K562 (cell line): ENCODE measurements at regions not wholly inside any gene's neighbourhood (a gene's known extent, or its start where the extent isn't known, plus 50 kb on each side); places are given as distances from the start of the nearest gene placed in this dataset.

Source experiments
- ATAC-seq: fragments of 200-7000 bp; cut with Tn5 transposase; 3 replicates; pipeline ENCODE4 v1.9.1; 2020; ENCODE audit warnings: moderate library complexity
- BruUV-seq: library from RNA; stranded (reverse); fragments of 400-500 nt; replicated peaks from 2 replicates; lab custom pipeline; 2021; lab: Mats Ljungman, UMichigan
- CTCF ChIA-PET: fragments of 300-600 bp; formaldehyde crosslinking; extraction: SDS; loops from one replicate; lab custom pipeline; 2021; ENCODE audit warnings: low intra/inter-chr PET ratio; lab: Yijun Ruan, JAX
- POLR2A ChIA-PET: fragments of 300-600, 350-650 bp; sonication (Branson Sonifier 250); formaldehyde crosslinking; extraction: SDS; loops from one replicate; lab custom pipeline; 2021; ENCODE audit warnings: antibody characterized with exemption, inconsistent platforms; lab: Yijun Ruan, JAX
- DNase-seq, 4 experiments: peaks; one replicate each; pipeline versions ENCODE4 v3.0.0 to v3.0.0-alpha.2; 2011 to 2018; ENCODE audit warnings: low spot score in 3 of 4, mixed read lengths in 3 of 4; ENCODE audit errors: extremely low read depth in 1 of 4
- FAIRE-seq: peaks from 2 replicates; lab custom pipeline; 2011; peaks lifted over from hg19 to GRCh38; lab: Jason Lieb, UNC
- H2AFZ ChIP-seq: 2 replicates; pipeline ENCODE4 v1.6.0; 2011; ENCODE audit warnings: low read depth, low read length, control low read depth, inconsistent platforms
- H3K27ac ChIP-seq: fragments of 200-600 bp; 3 replicates; pipeline ENCODE4 v1.8.0; 2011; ENCODE audit warnings: low read depth, mild to moderate bottlenecking, control low read depth, inconsistent platforms, low read length, moderate library complexity, mixed read lengths; ENCODE audit errors: extremely low read depth
- H3K27me3 ChIP-seq, 2 experiments: fragments of 300-600 bp in 1 of 2; 2 replicates in 1 of 2; 3 replicates in 1 of 2; pipeline versions ENCODE4 v1.6.0 to v1.8.0; 2011; ENCODE audit warnings: inconsistent platforms in 2 of 2, low read length in 2 of 2, mild to moderate bottlenecking in 1 of 2, mixed read lengths in 1 of 2, moderate library complexity in 1 of 2; ENCODE audit not compliant: control insufficient read depth in 2 of 2, insufficient read depth in 2 of 2
- H3K36me3 ChIP-seq: fragments of 300-600 bp; 3 replicates; pipeline ENCODE4 v1.8.0; 2011; ENCODE audit warnings: mild to moderate bottlenecking, low read length, inconsistent platforms; ENCODE audit not compliant: control insufficient read depth, insufficient read depth
- H3K4me1 ChIP-seq, 2 experiments: fragments of 200-600 bp in 1 of 2; replicated peaks in 1 of 2; 2 replicates in 1 of 2; 3 replicates in 1 of 2; pipeline versions ENCODE4 v1.5.1 to v1.8.0; 2011; ENCODE audit warnings: inconsistent platforms in 2 of 2, low read length in 2 of 2, mild to moderate bottlenecking in 1 of 2, mixed read lengths in 1 of 2, moderate library complexity in 1 of 2; ENCODE audit not compliant: control insufficient read depth in 2 of 2, insufficient read depth in 2 of 2
- H3K4me2 ChIP-seq: 2 replicates; pipeline ENCODE4 v1.6.1; 2011; ENCODE audit warnings: low read length, control low read depth, inconsistent platforms, mixed read lengths; ENCODE audit not compliant: insufficient read depth
- H3K4me3 ChIP-seq: fragments of 200-600 bp; sonication (generic), shearing (Covaris generic); 2 replicates; pipeline ENCODE4 v1.5.1; 2016; ENCODE audit warnings: control low read depth, inconsistent platforms
- H3K79me2 ChIP-seq: fragments of 200-600 bp; 3 replicates; pipeline ENCODE4 v1.8.0; 2011; ENCODE audit warnings: low read length, inconsistent platforms; ENCODE audit not compliant: control insufficient read depth, insufficient read depth
- H3K9ac ChIP-seq, 2 experiments: 2 replicates each; pipeline versions ENCODE4 v1.6.0 to v1.6.1; 2011; ENCODE audit warnings: low read depth in 2 of 2, low read length in 2 of 2, control low read depth in 1 of 2, inconsistent platforms in 1 of 2, mild to moderate bottlenecking in 1 of 2, mixed read lengths in 1 of 2; ENCODE audit not compliant: insufficient read depth in 1 of 2
- H3K9me1 ChIP-seq: one replicate; pipeline ENCODE4 v1.6.0; 2011; ENCODE audit warnings: inconsistent platforms, mild to moderate bottlenecking, low read length, moderate library complexity; ENCODE audit not compliant: control insufficient read depth, insufficient read depth
- H3K9me3 ChIP-seq: replicated peaks from 2 replicates; pipeline ENCODE4 v1.5.1; 2011; ENCODE audit warnings: low read depth, low read length, inconsistent platforms; ENCODE audit not compliant: control insufficient read depth, insufficient read depth
- H4K20me1 ChIP-seq: replicated peaks from 2 replicates; pipeline ENCODE4 v1.6.1; 2011; ENCODE audit warnings: low read length, inconsistent platforms, mixed read lengths; ENCODE audit not compliant: control insufficient read depth, insufficient read depth
- ADNP ChIP-seq: fragments of 200-800 bp; sonication (Bioruptor generic); IDR thresholded peaks from 2 replicates; pipeline ENCODE4 v1.6.1; 2016; ENCODE audit warnings: missing genetic modification characterization, missing compliant biosample characterization
- ARID1B ChIP-seq: fragments of 450-650 bp; IDR thresholded peaks from 2 replicates; pipeline ENCODE4 v1.6.1; 2016; ENCODE audit warnings: antibody characterized with exemption, mild to moderate bottlenecking, inconsistent platforms
- CREB3L1 ChIP-seq: fragments of 450-650 bp; IDR thresholded peaks from 2 replicates; pipeline ENCODE4 v1.6.1; 2014; ENCODE audit warnings: low read depth, mild to moderate bottlenecking, moderate library complexity, borderline replicate concordance
- CSDE1 ChIP-seq, 2 experiments: fragments of 450-650 bp; IDR thresholded peaks; 2 replicates each; pipeline ENCODE4 v1.6.1; 2016; ENCODE audit warnings: mild to moderate bottlenecking in 1 of 2
- E2F4 ChIP-seq: sonication (generic); formaldehyde crosslinking; IDR thresholded peaks from 2 replicates; pipeline ENCODE4 v1.8.0; 2022; ENCODE audit warnings: mild to moderate bottlenecking, low read depth, missing genetic modification reagents
- GATA2 ChIP-seq: sonication (generic); formaldehyde crosslinking; IDR thresholded peaks from 2 replicates; pipeline ENCODE4 v1.4.0; 2020; ENCODE audit warnings: mild to moderate bottlenecking, missing genetic modification reagents
- HCFC1 ChIP-seq: IDR thresholded peaks from 2 replicates; pipeline ENCODE4 v1.6.1; 2012; ENCODE audit warnings: low read depth, low read length, improper control_type of control experiment
- NFIX ChIP-seq: fragments of 250-450 bp; sonication (Bioruptor Pico); IDR thresholded peaks from 2 replicates; pipeline ENCODE4 v1.4.0; 2020; ENCODE audit warnings: low read depth, mild to moderate bottlenecking, moderate library complexity
- PHF21A ChIP-seq: fragments of 450-650 bp; IDR thresholded peaks from 2 replicates; pipeline ENCODE4 v1.6.1; 2017; ENCODE audit warnings: low read depth, borderline replicate concordance
- SMARCC2 ChIP-seq: fragments of 450-650 bp; IDR thresholded peaks from 2 replicates; pipeline ENCODE4 v1.6.1; 2017; ENCODE audit warnings: antibody characterized with exemption, moderate library complexity, mild to moderate bottlenecking, low read depth
- SNRNP70 ChIP-seq: fragments of 200-400 bp; formaldehyde crosslinking; optimal IDR thresholded peaks from 2 replicates; pipeline ENCODE3; 2017; ENCODE audit warnings: low read depth, low read length
- STAT5B ChIP-seq: fragments of 250-450 bp; sonication (Bioruptor Pico); IDR thresholded peaks from 2 replicates; pipeline ENCODE4 v1.8.0; 2021; ENCODE audit warnings: mild to moderate bottlenecking, inconsistent platforms
- TEAD2 ChIP-seq: fragments of 450-650 bp; IDR thresholded peaks from 2 replicates; pipeline ENCODE4 v1.6.1; 2016; ENCODE audit warnings: missing genetic modification characterization, control low read depth, missing compliant biosample characterization
- TRIM24 ChIP-seq, 2 experiments: fragments of 450-650 bp; IDR thresholded peaks; 2 replicates each; pipeline ENCODE4 v1.6.1; 2016
- ZBTB33 ChIP-seq: sonication (generic); formaldehyde crosslinking; IDR thresholded peaks from 2 replicates; pipeline ENCODE4 v1.8.1; 2023; ENCODE audit warnings: mild to moderate bottlenecking, missing genetic modification reagents
- ZFP30 ChIP-seq: fragments of 250-450 bp; sonication (Bioruptor Pico); IDR thresholded peaks from 2 replicates; pipeline ENCODE4 v1.8.0; 2022; ENCODE audit warnings: moderate library complexity, mild to moderate bottlenecking, inconsistent platforms, borderline replicate concordance
- ZNF408 ChIP-seq: fragments of 250-450 bp; sonication (Bioruptor Pico); IDR thresholded peaks from 2 replicates; pipeline ENCODE4 v1.4.0; 2020; ENCODE audit warnings: low read depth, mild to moderate bottlenecking, moderate library complexity
- in situ Hi-C: fragments of 300-500 bp; cut with MboI; formaldehyde crosslinking; loops from 4 replicates; pipeline ENCODE4 v1.15.0; 2018; ENCODE audit warnings: inconsistent platforms, mixed read lengths
- intact Hi-C: fragments of 100-400 bp; cut with micrococcal nuclease; formaldehyde crosslinking; loops from 2 replicates; pipeline ENCODE4 v1.14.2; 2022

GRCh38 chr21:25416669-25417068, 190.6 kb downstream of the MRPL39 start (continued):
- TF ChIP-seq ZFP30, result no peak
- no peak for TF ChIP-seq TRIM24 (IDR thresholded peaks at IDR 0.05)

GRCh38 chr21:25412100-25412499, 195.2 kb downstream of the MRPL39 start:
- BruUV-seq, result no TSS peak
- no peak for FAIRE-seq

More at GRCh38 chr21:25412100-25412499, 195.2 kb downstream of the MRPL39 start:
- no peak for DNase-seq
- TF ChIP-seq ARID1B (no peak), ZBTB33 (CRISPR knock-in tag) (no peak), TEAD2 (tag) (no peak), NFIX (no peak), ZNF408 (CRISPR knock-in tag) (no peak), HCFC1 (no peak), GATA2 (CRISPR knock-in tag) (no peak), SNRNP70 (no peak), SMARCC2 (no peak), E2F4 (CRISPR knock-in tag) (no peak), STAT5B (CRISPR knock-in tag) (no peak), CSDE1 (IDR thresholded peaks at IDR 0.05) (no peak), CREB3L1 (no peak), ADNP (tag) (no peak), PHF21A (no peak)
- Histone ChIP-seq H3K79me2 (no peaks in the 10 kb centered on the region), H3K9me3 (no peaks in the 10 kb centered on the region), H3K36me3 (no peaks in the 10 kb centered on the region), H3K27ac (no peak overlapping the region), H3K9me1 (no peaks in the 10 kb centered on the region), H3K4me1 (no peaks in the 10 kb centered on the region), H3K9ac (no peak overlapping the region), H3K4me3 (no peak overlapping the region), H3K4me2 (no peak overlapping the region), H2AFZ (no peak overlapping the region), H4K20me1 (no peaks in the 10 kb centered on the region; the same call in 1 of the 2 replicates), H3K27me3 (no peaks in the 10 kb centered on the region)
- POLR2A ChIA-PET, result no interaction called here
- CTCF ChIA-PET, result no interaction called here
- no peak for ATAC-seq
- in situ Hi-C loops (no loop called here), intact Hi-C loops (no loop called here)
